ENCODE measurements at regions not wholly inside any gene's neighbourhood (a gene's known extent, or its start where the extent isn't known, plus 50 kb on each side); places are given as distances from the start of the nearest gene placed in this dataset.

- no peak overlapping the region for H3K4me3 ChIP-seq (ENCODE audit: low read length)
- H3K9ac ChIP-seq (ENCODE audit: low read length) = no peak overlapping the region
- TF ChIP-seq POLR2AphosphoS5 (IDR thresholded peaks at IDR 0.05) (no peak), REST (IDR thresholded peaks at IDR 0.05; ENCODE audit: borderline replicate concordance) (no peak), EZH2 (IDR thresholded peaks at IDR 0.05; ENCODE audit: borderline replicate concordance, insufficient read depth, low read length, poor library complexity, severe bottlenecking) (no peak), CTCF (IDR thresholded peaks at IDR 0.05; ENCODE audit: poor library complexity, severe bottlenecking) (no peak), TAF1 (IDR thresholded peaks at IDR 0.05; ENCODE audit: low read depth) (no peak), EP300 (conservative IDR thresholded peaks at IDR 0.05; ENCODE audit: poor library complexity, severe bottlenecking) (no peak), SMC3 (conservative IDR thresholded peaks at IDR 0.05; ENCODE audit: poor library complexity) (no peak), RAD21 (conservative IDR thresholded peaks at IDR 0.05) (no peak), MXI1 (conservative IDR thresholded peaks at IDR 0.05; ENCODE audit: poor library complexity, severe bottlenecking) (no peak)
- H3K9me3 ChIP-seq (ENCODE audit: low read length) = no peaks in the 10 kb centered on the region
- H3K27ac ChIP-seq (ENCODE audit: low read length) = no peak overlapping the region
- H3K27me3 ChIP-seq (ENCODE audit: insufficient read depth, low read depth, low read length) = no peaks in the 10 kb centered on the region
- no peaks in the 10 kb centered on the region for H3K36me3 ChIP-seq (ENCODE audit: insufficient read depth, low read length)
- no peak overlapping the region for H3K4me2 ChIP-seq (ENCODE audit: low read length)
- no peak overlapping the region for H2AFZ ChIP-seq (ENCODE audit: low read depth, low read length)
- H3K79me2 ChIP-seq (replicated peaks; ENCODE audit: insufficient read depth, low read length) = no peaks in the 10 kb centered on the region
- H3K9me2 ChIP-seq (ENCODE audit: insufficient read depth, low read length) = no peaks in the 10 kb centered on the region
- no peaks in the 10 kb centered on the region for H4K20me1 ChIP-seq (ENCODE audit: insufficient read depth)
- no peaks in the 10 kb centered on the region for H3F3A ChIP-seq (ENCODE audit: insufficient read depth, low read length, poor library complexity, severe bottlenecking)
These were observed 251.4 kb upstream of the HABP2 start for GRCh38 chr10:113301342-113301984.

- Histone ChIP-seq H3F3A (ENCODE audit: insufficient read depth, low read length, poor library complexity, severe bottlenecking) (no peaks in the 10 kb centered on the region), H3K27me3 (ENCODE audit: insufficient read depth, low read depth, low read length) (no peaks in the 10 kb centered on the region), H3K9ac (ENCODE audit: low read length) (no peak overlapping the region), H3K4me3 (ENCODE audit: low read length) (no peak overlapping the region), H4K20me1 (ENCODE audit: insufficient read depth) (no peaks in the 10 kb centered on the region), H3K27ac (ENCODE audit: low read length) (no peak overlapping the region), H3K4me2 (ENCODE audit: low read length) (no peak overlapping the region), H3K36me3 (ENCODE audit: insufficient read depth, low read length) (no peaks in the 10 kb centered on the region), H3K9me3 (ENCODE audit: low read length) (no peaks in the 10 kb centered on the region), H3K79me2 (replicated peaks; ENCODE audit: insufficient read depth, low read length) (no peaks in the 10 kb centered on the region), H2AFZ (ENCODE audit: low read depth, low read length) (no peak overlapping the region), H3K9me2 (ENCODE audit: insufficient read depth, low read length) (no peaks in the 10 kb centered on the region)
- no peak for TF ChIP-seq EZH2 (IDR thresholded peaks at IDR 0.05; ENCODE audit: borderline replicate concordance, insufficient read depth, low read length, poor library complexity, severe bottlenecking)
- TF ChIP-seq TAF1 (IDR thresholded peaks at IDR 0.05; ENCODE audit: low read depth) = no peak
- TF ChIP-seq POLR2AphosphoS5 (IDR thresholded peaks at IDR 0.05) = no peak
- no peak for TF ChIP-seq EP300 (conservative IDR thresholded peaks at IDR 0.05; ENCODE audit: poor library complexity, severe bottlenecking)
- TF ChIP-seq MXI1 (conservative IDR thresholded peaks at IDR 0.05; ENCODE audit: poor library complexity, severe bottlenecking) = no peak
- TF ChIP-seq SMC3 (conservative IDR thresholded peaks at IDR 0.05; ENCODE audit: poor library complexity) = no peak
- no peak for TF ChIP-seq RAD21 (conservative IDR thresholded peaks at IDR 0.05)
- TF ChIP-seq CTCF (IDR thresholded peaks at IDR 0.05; ENCODE audit: poor library complexity, severe bottlenecking) = no peak
- no peak for TF ChIP-seq REST (IDR thresholded peaks at IDR 0.05; ENCODE audit: borderline replicate concordance)
These were observed 250.8 kb upstream of the HABP2 start for GRCh38 chr10:113302062-113302461.
